OCI-LY7 (cell line): ENCODE measurements at regions not wholly inside any gene's neighbourhood (a gene's known extent, or its start where the extent isn't known, plus 50 kb on each side); places are given as distances from the start of the nearest gene placed in this dataset.

Experiments used
- BruUV-seq: library from RNA; stranded (reverse); fragments of 400-500 nt; replicated peaks from 2 replicates; lab custom pipeline; 2021; lab: Mats Ljungman, UMichigan
- CTCF ChIA-PET: fragments of 300-600 bp; sonication (Branson Sonifier 250); formaldehyde crosslinking; loops from one replicate; lab custom pipeline; 2022; ENCODE audit warnings: antibody characterized with exemption; ENCODE audit not compliant: unreplicated experiment; lab: Charles Lee
- POLR2A ChIA-PET: fragments of 300-600 bp; sonication (Branson Sonifier 250); formaldehyde crosslinking; loops from one replicate; lab custom pipeline; 2022; ENCODE audit warnings: antibody characterized with exemption; lab: Charles Lee
- DNase-seq: peaks from one replicate; pipeline ENCODE4 v3.0.0-alpha.2; 2015; ENCODE audit warnings: low spot score
- H2AFZ ChIP-seq: fragments of 200-600 bp; sonication (generic), shearing (Covaris generic); 2 replicates; pipeline ENCODE4 v1.6.1; 2014; ENCODE audit warnings: mild to moderate bottlenecking, antibody characterized with exemption, low read length, moderate library complexity
- H3K27ac ChIP-seq: fragments of 200-600 bp; sonication (generic); 2 replicates; pipeline ENCODE4 v1.5.1; 2014; ENCODE audit warnings: mixed run types, low read depth, mild to moderate bottlenecking, moderate library complexity, low read length, inconsistent platforms; ENCODE audit not compliant: poor library complexity, severe bottlenecking
- H3K36me3 ChIP-seq: fragments of 200-600 bp; sonication (generic); 2 replicates; pipeline ENCODE4 v1.6.1; 2014; ENCODE audit warnings: mild to moderate bottlenecking, antibody characterized with exemption, low read length, moderate library complexity, mixed read lengths; ENCODE audit not compliant: insufficient read depth
- H3K4me1 ChIP-seq: fragments of 200-600 bp; sonication (generic); 2 replicates; pipeline ENCODE4 v1.5.1; 2014; ENCODE audit warnings: mild to moderate bottlenecking, low read length; ENCODE audit not compliant: insufficient read depth, poor library complexity, severe bottlenecking
- H3K4me2 ChIP-seq: fragments of 200-600 bp; sonication (generic); 2 replicates; pipeline ENCODE4 v1.6.1; 2014; ENCODE audit warnings: mild to moderate bottlenecking, low read length
- H3K4me3 ChIP-seq: fragments of 200-600 bp; sonication (generic); 2 replicates; pipeline ENCODE4 v1.5.1; 2014; ENCODE audit warnings: mild to moderate bottlenecking, low read depth, low read length; ENCODE audit not compliant: poor library complexity, severe bottlenecking
- H3K79me2 ChIP-seq: fragments of 200-600 bp; sonication (generic); 2 replicates; pipeline ENCODE4 v1.6.1; 2016; ENCODE audit warnings: low read depth, mild to moderate bottlenecking, low read length, moderate library complexity, mixed read lengths; ENCODE audit not compliant: insufficient read depth
- H3K9me2 ChIP-seq: fragments of 200-600 bp; sonication (generic); 2 replicates; pipeline ENCODE4 v1.6.1; 2016; ENCODE audit warnings: mild to moderate bottlenecking, low read length, mixed read lengths; ENCODE audit not compliant: insufficient read depth
- H3K9me3 ChIP-seq: fragments of 200-600 bp; sonication (generic); 2 replicates; pipeline ENCODE4 v1.6.1; 2014; ENCODE audit warnings: mild to moderate bottlenecking, mixed run types, low read length, mixed read lengths
- H4K20me1 ChIP-seq: fragments of 200-600 bp; sonication (generic); 2 replicates; pipeline ENCODE4 v1.6.1; 2014; ENCODE audit warnings: mild to moderate bottlenecking, antibody characterized with exemption, low read length, moderate library complexity, mixed read lengths; ENCODE audit not compliant: insufficient read depth
- CTCF ChIP-seq: fragments of 200-600 bp; sonication (generic); conservative IDR thresholded peaks from 2 replicates; pipeline ENCODE4 v1.5.1; 2014; ENCODE audit warnings: mild to moderate bottlenecking, antibody characterized with exemption, low read length, moderate library complexity, mixed read lengths
- EZH2phosphoT487 ChIP-seq: fragments of 200-600 bp; sonication (generic); IDR thresholded peaks from 2 replicates; pipeline ENCODE4 v1.6.1; 2018; ENCODE audit warnings: low read depth, borderline replicate concordance, mild to moderate bottlenecking, mixed run types, antibody characterized with exemption, low read length, moderate library complexity, mixed read lengths
- intact Hi-C: fragments of 100-400 bp; cut with micrococcal nuclease; formaldehyde crosslinking; loops from one replicate; pipeline ENCODE4 v1.10.0; 2022; ENCODE audit not compliant: unreplicated experiment

- Histone ChIP-seq H2AFZ (no peak overlapping the region), H3K36me3 (no peaks in the 10 kb centered on the region), H3K79me2 (no peaks in the 10 kb centered on the region), H3K4me3 (no peak overlapping the region), H3K4me1 (no peaks in the 10 kb centered on the region), H4K20me1 (no peaks in the 10 kb centered on the region), H3K9me3 (no peaks in the 10 kb centered on the region), H3K4me2 (no peak overlapping the region), H3K27ac (no peak overlapping the region), H3K9me2 (no peaks in the 10 kb centered on the region)
- CTCF ChIA-PET = no interaction called here
- POLR2A ChIA-PET = no interaction called here
- BruUV-seq = no TSS peak
- intact Hi-C loops = no loop called here
- TF ChIP-seq CTCF = no peak
- TF ChIP-seq EZH2phosphoT487 = no peak
- DNase-seq = no peak
These were observed 1166.3 kb downstream of the GALC start for GRCh38 chr14:86826661-86827060.

- no peak for DNase-seq
- no peak overlapping the region for H3K27ac ChIP-seq
- TF ChIP-seq EZH2phosphoT487 (no peak), CTCF (no peak)
- no peaks in the 10 kb centered on the region for H3K79me2 ChIP-seq
- ChIA-PET CTCF (no interaction called here), POLR2A (no interaction called here)
- H2AFZ ChIP-seq = no peak overlapping the region
- no peaks in the 10 kb centered on the region for H3K9me2 ChIP-seq
- H3K36me3 ChIP-seq = no peaks in the 10 kb centered on the region
- no peak overlapping the region for H3K4me2 ChIP-seq
- H3K9me3 ChIP-seq = no peaks in the 10 kb centered on the region
- intact Hi-C loops = no loop called here
- no TSS peak for BruUV-seq
- H3K4me1 ChIP-seq = no peaks in the 10 kb centered on the region
- H4K20me1 ChIP-seq = no peaks in the 10 kb centered on the region
- H3K4me3 ChIP-seq = no peak overlapping the region
These were observed 1168.8 kb downstream of the GALC start for GRCh38 chr14:86824167-86824566.

GRCh38 chr14:86823581-86823980 lies 1169.4 kb downstream of the GALC start:
- no peak overlapping the region for H3K27ac ChIP-seq
- POLR2A ChIA-PET = interaction anchor here (0.6 kb wide), 1 partner anchor 753 kb away, joined by 3 read pairs; no protein-coding TSS in a partner anchor
- no peaks in the 10 kb centered on the region for H3K4me1 ChIP-seq
- no peaks in the 10 kb centered on the region for H3K9me2 ChIP-seq
- CTCF ChIA-PET = no interaction called here
- TF ChIP-seq EZH2phosphoT487 (no peak), CTCF (no peak)
- no peaks in the 10 kb centered on the region for H4K20me1 ChIP-seq
- no peak overlapping the region for H3K4me3 ChIP-seq
- BruUV-seq = no TSS peak
- no peaks in the 10 kb centered on the region for H3K9me3 ChIP-seq
- intact Hi-C loops = no loop called here
- H3K36me3 ChIP-seq = no peaks in the 10 kb centered on the region
- H3K4me2 ChIP-seq = no peak overlapping the region
- H3K79me2 ChIP-seq = no peaks in the 10 kb centered on the region
- DNase-seq = no peak
- no peak overlapping the region for H2AFZ ChIP-seq
